Stimulated activated CD8-positive, alpha-beta memory T cell treated with anti-CD3 and anti-CD28 coated beads, Interleukin-12 subunit alpha, Interleukin-12 subunit beta, amount 100 ng/mL, for 24 hours (primary cell): ENCODE measurements at regions not wholly inside any gene's neighbourhood (a gene's known extent, or its start where the extent isn't known, plus 50 kb on each side); places are given as distances from the start of the nearest gene placed in this dataset.
"Not testable (repeated sequence)": the region's sequence is repeated elsewhere in the genome, so short reads cannot be mapped to it uniquely, and the experiment has no call there.

Experiments used
- DNase-seq: peaks from one replicate; pipeline ENCODE4 v3.0.0-alpha.2; 2020; ENCODE audit errors: extremely low read depth

- DNase-seq, result no peak
Observed at GRCh38 chr3:8136553-8136952, 365.1 kb upstream of the LMCD1 start.

- no peak for DNase-seq
Observed at GRCh38 chr3:8143186-8143585, 358.4 kb upstream of the LMCD1 start.

- DNase-seq, result no peak
Observed at GRCh38 chr3:8145661-8146060, 356.0 kb upstream of the LMCD1 start.

- no peak for DNase-seq
Observed at GRCh38 chr3:8147711-8148110, 353.9 kb upstream of the LMCD1 start.

GRCh38 chr3:8152821-8153418 is 348.7 kb upstream of the LMCD1 start:
- no peak for DNase-seq

GRCh38 chr3:8153800-8154199 is 347.8 kb upstream of the LMCD1 start:
- no peak for DNase-seq

DNA sequence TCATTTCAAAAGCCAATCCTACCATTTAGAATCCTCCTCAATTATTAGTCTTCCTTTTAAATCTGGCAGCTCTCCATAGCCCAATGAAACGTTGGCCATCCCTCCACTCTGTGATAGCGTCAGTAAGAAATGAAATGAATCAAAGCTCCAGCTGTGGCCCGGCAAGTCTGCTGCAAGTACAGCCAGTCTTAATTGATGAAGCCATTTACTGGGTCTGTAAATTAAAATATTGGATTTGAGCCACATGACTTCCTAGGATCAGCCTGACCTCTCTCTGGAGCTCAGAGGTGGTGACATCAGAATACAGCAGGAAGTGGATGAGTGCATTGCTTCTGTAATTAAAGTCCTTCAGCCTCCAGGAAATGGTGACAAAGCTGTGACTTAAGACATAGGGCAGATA is 347.0 kb upstream of the LMCD1 start:
- DNase-seq, result no peak

DNA sequence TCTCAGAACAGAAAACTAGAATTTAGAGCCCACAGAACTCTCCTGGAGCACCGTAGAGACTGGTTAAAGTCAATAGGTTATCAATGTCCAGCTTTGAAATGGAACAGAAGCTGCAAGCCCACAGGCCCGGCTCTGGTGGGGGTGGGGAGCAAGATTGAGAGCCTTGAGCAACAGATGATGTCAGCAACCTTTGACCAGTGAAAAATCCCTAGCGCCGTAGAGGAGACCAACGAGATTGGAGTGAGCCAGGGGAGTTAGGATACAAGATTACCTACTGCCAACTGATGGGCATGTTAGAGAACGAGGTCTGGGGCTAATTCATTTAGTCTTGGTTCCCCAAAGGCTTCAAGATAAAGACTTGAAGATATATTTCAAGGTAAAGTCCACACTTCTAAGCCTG is 345.5 kb upstream of the LMCD1 start:
- DNase-seq, result no peak

- DNase-seq, result no peak
Observed at GRCh38 chr3:8156831-8157230, 344.8 kb upstream of the LMCD1 start.

GRCh38 chr3:8157640-8158039 is 344.0 kb upstream of the LMCD1 start:
- DNase-seq, result no peak

GRCh38 chr3:8164145-8164544 is 337.5 kb upstream of the LMCD1 start:
- no peak for DNase-seq

DNA sequence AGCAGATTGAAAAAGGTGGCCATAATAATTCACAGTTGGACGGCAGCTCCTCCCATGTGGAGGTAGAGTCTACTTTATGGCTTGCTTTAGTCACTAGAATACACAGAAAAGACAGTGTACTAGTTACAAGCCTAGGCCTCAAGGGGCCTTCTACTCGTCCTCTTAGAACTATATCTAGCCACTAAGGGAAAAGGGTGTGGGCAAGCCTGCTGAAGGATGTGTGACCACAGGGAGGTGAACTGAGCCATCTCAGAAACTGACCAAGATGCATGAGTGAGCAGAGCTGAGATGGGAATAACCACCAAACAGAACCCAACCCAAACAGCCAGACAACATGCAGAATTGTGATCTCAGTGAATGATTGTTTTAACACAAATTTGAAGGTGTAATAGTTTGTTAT is 335.6 kb upstream of the LMCD1 start:
- DNase-seq, result no peak

- DNase-seq, result no peak
Observed at GRCh38 chr3:8170971-8171508, 330.6 kb upstream of the LMCD1 start.

- DNase-seq, result no peak
Observed at GRCh38 chr3:8173892-8174291, 327.7 kb upstream of the LMCD1 start.

DNA sequence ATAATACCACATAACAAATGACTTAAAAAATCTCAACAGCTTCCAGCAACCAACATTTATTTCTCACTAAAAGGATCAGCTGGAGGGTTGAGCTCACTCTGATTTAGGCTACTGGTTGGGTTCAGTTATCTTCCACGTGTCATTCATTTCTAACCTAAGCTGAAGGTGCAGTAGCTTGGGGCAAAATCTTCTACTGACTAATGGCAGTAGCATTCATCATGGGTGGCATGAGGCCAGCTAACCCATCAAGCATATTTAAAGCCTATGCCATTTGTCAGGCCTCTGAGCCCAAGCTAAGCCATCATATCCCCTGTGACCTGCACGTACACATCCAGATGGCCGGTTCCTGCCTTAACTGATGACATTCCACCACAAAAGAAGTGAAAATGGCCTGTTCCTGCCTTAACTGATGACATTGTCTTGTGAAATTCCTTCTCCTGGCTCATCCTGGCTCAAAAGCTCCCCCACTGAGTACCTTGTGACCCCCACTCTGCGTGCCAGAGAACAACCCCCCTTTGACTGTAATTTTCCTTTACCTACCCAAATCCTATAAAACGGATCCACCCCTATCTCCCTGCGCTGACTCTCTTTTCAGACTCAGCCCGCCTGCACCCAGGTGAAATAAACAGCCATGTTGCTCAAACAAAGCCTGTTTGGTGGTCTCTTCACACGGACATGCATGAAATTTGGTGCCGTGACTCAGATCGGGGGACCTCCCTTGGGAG is 324.7 kb upstream of the LMCD1 start:
- DNase-seq, result not testable (repeated sequence)

- DNase-seq, result not testable (repeated sequence)
Observed at GRCh38 chr3:8178516-8178915, 323.1 kb upstream of the LMCD1 start.

GRCh38 chr3:8182904-8183303 is 318.7 kb upstream of the LMCD1 start:
- no peak for DNase-seq

- no peak for DNase-seq
Observed at GRCh38 chr3:8183627-8184026, 318.0 kb upstream of the LMCD1 start.

GRCh38 chr3:8186213-8186612 is 315.4 kb upstream of the LMCD1 start:
- DNase-seq, result no peak

- DNase-seq, result no peak
Observed at GRCh38 chr3:8187996-8188395, 313.6 kb upstream of the LMCD1 start.

GRCh38 chr3:8189051-8189450 is 312.6 kb upstream of the LMCD1 start:
- no peak for DNase-seq

- no peak for DNase-seq
Observed at GRCh38 chr3:8191406-8191805, 310.2 kb upstream of the LMCD1 start.

DNA sequence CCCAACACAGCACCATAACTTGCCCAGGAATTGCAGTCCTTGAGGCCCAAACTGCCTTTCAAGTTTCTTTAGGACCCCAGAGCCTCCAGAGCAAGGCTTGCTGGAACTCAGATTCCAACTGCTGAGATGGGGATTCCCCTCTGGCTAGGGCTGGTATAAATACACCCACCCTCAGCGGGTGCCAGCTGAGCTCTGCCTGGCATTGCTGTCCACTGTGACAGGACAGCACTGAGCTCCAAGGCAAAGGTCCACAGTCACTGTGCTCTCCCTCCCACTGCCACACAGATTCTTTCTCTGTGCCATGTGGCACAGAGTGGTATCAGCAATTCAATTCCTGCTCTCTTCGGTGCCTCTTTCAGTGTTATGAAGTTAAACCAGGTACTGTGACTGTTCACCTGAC is 304.2 kb upstream of the LMCD1 start:
- no peak for DNase-seq

DNA sequence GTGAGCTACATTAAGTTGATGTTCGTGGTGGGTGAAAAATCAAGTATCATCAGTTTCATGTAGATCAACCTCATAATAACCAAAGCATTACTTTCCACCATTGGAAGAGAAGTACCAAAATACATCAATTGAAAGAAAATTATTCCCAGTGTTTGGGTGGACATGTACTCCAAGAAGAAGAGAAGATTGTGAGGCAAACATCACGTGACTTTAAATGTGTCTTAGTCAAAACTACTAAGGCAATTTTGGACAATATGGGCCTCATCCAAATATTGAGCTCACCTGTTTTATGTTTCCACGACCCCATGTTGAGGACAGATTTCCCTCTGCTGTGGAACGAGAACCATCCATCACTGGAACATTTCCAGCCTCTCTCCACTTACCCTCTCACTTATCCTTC is 303.0 kb upstream of the LMCD1 start:
- DNase-seq, result no peak
